LNCAP (cell line): ENCODE measurements at regions not wholly inside any gene's neighbourhood (a gene's known extent, or its start where the extent isn't known, plus 50 kb on each side); places are given as distances from the start of the nearest gene placed in this dataset.

ENCODE experiments used
- CTCF ChIP-seq: fragments of 450-650 bp; IDR thresholded peaks from 2 replicates; pipeline ENCODE4 v1.5.1; 2017; ENCODE audit warnings: mild to moderate bottlenecking

- TF ChIP-seq CTCF: no peak
Measured at GRCh38 chr2:121055088-121055487, 229.9 kb downstream of the TFCP2L1 start.

GRCh38 chr2:121055501-121055900, 229.5 kb downstream of the TFCP2L1 start:
- TF ChIP-seq CTCF: no peak

GRCh38 chr2:121058852-121059558, 226.0 kb downstream of the TFCP2L1 start:
- TF ChIP-seq CTCF: no peak

GRCh38 chr2:121059651-121060649, 225.1 kb downstream of the TFCP2L1 start:
- TF ChIP-seq CTCF: no peak

- no peak for TF ChIP-seq CTCF
Measured at GRCh38 chr2:121061633-121062032, 223.4 kb downstream of the TFCP2L1 start.

- no peak for TF ChIP-seq CTCF
Measured at GRCh38 chr2:121063471-121063870, 221.5 kb downstream of the TFCP2L1 start.

GRCh38 chr2:121064186-121064585, 220.8 kb downstream of the TFCP2L1 start:
- TF ChIP-seq CTCF: no peak
